Immature natural killer cell (primary cell): ENCODE measurements at regions not wholly inside any gene's neighbourhood (a gene's known extent, or its start where the extent isn't known, plus 50 kb on each side); places are given as distances from the start of the nearest gene placed in this dataset.

Experiments
- DNase-seq, 3 donors: peaks; one replicate each; pipeline ENCODE4 v3.0.0; 2022; ENCODE audit warnings: mixed read lengths in 1 of 3
- H3K27ac Mint-ChIP-seq, 6 donors: one replicate each; pipeline ENCODE4 v1.8.0; 2020; ENCODE audit warnings: mixed read lengths in 6 of 6, mild to moderate bottlenecking in 5 of 6, inconsistent platforms in 4 of 6, moderate library complexity in 3 of 6
- H3K27me3 Mint-ChIP-seq, 3 donors: one replicate each; pipeline ENCODE4 v1.8.0; 2020 to 2021; ENCODE audit warnings: low read depth in 3 of 3, mild to moderate bottlenecking in 3 of 3, mixed read lengths in 3 of 3, moderate library complexity in 3 of 3, inconsistent platforms in 1 of 3
- H3K36me3 Mint-ChIP-seq, 3 donors: one replicate each; pipeline ENCODE4 v1.8.0; 2020; ENCODE audit warnings: mixed read lengths in 3 of 3, inconsistent platforms in 2 of 3, mild to moderate bottlenecking in 2 of 3
- H3K4me1 Mint-ChIP-seq, 2 donors: one replicate each; pipeline ENCODE4 v1.8.0; 2020; ENCODE audit warnings: inconsistent platforms in 2 of 2, mild to moderate bottlenecking in 2 of 2, mixed read lengths in 2 of 2, moderate library complexity in 1 of 2
- H3K4me3 Mint-ChIP-seq, 5 donors: one replicate each; pipeline ENCODE4 v1.8.0; 2020; ENCODE audit warnings: mild to moderate bottlenecking in 5 of 5, mixed read lengths in 5 of 5, inconsistent platforms in 3 of 5, moderate library complexity in 3 of 5
- H3K9me3 Mint-ChIP-seq, 6 donors: one replicate each; pipeline ENCODE4 v1.8.0; 2020; ENCODE audit warnings: mild to moderate bottlenecking in 6 of 6, mixed read lengths in 6 of 6, inconsistent platforms in 4 of 6, moderate library complexity in 3 of 6

DNA sequence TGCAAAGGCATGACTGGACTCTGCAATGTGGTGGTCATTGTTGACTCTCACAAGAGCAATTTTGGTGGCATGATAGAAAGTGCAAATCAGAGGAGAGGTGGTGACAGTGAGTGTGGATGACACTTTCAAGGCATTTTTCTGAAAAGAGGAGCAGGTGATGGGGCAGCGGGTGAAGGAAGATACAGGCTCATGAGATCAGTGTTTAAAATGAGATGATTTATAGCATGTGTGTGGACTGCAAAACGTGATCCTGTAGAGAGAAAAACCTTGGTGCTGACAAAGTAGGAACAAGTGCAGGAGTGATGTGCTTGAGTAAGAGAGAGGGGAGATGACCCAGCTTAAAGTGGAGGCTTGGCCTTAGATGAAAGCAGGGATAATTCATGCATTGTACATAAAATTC lies 171.2 kb upstream of the PPP2R2B start:
- Mint-ChIP-seq H3K4me3 (no peak overlapping the region), H3K4me1 (no peaks in the 10 kb centered on the region), H3K9me3 (no peaks in the 10 kb centered on the region), H3K27ac (no peak overlapping the region), H3K36me3 (no peaks in the 10 kb centered on the region), H3K27me3 (peaks cover 3 to 12% (median 9%) of the 10 kb centered on the region in 3 donors)
- DNase-seq, result no peak

GRCh38 chr5:147050172-147050571 lies 171.6 kb upstream of the PPP2R2B start:
- H3K36me3 Mint-ChIP-seq, result no peaks in the 10 kb centered on the region
- no peaks in the 10 kb centered on the region for H3K9me3 Mint-ChIP-seq
- H3K4me1 Mint-ChIP-seq, result no peaks in the 10 kb centered on the region
- no peak overlapping the region for H3K27ac Mint-ChIP-seq
- no peak for DNase-seq
- H3K27me3 Mint-ChIP-seq, result peaks cover 3 to 12% (median 9%) of the 10 kb centered on the region in 3 donors
- H3K4me3 Mint-ChIP-seq, result no peak overlapping the region

DNA sequence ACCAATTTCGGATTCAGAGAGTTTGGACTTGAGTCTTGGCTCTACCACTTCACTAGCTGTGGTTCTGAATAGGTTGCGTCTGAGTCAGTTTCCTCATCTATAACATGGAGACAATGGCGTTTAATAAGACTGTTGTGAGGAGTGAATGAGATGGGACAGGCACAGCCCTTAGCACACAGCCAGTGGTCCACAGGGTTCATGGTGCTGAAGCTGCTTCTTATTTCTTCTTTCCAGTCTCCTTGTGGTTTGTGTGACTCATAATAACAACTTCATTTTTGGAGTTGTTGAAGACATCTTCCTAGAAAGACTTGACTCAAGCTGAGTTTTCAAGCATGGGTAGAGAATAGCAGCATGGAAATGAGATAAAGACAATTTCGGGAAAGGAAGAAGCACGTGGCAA lies 172.6 kb upstream of the PPP2R2B start:
- no peak for DNase-seq
- Mint-ChIP-seq H3K9me3 (no peaks in the 10 kb centered on the region), H3K27ac (no peak overlapping the region), H3K27me3 (peaks cover 3 to 10% (median 9%) of the 10 kb centered on the region in 3 donors), H3K4me3 (no peak overlapping the region), H3K36me3 (no peaks in the 10 kb centered on the region), H3K4me1 (no peaks in the 10 kb centered on the region)

- no peak for DNase-seq
- Mint-ChIP-seq H3K4me1 (no peaks in the 10 kb centered on the region), H3K27ac (no peak overlapping the region), H3K36me3 (no peaks in the 10 kb centered on the region), H3K4me3 (no peak overlapping the region), H3K27me3 (peaks cover 3 to 9% (median 9%) of the 10 kb centered on the region in 3 donors), H3K9me3 (no peaks in the 10 kb centered on the region)
These were observed 174.0 kb upstream of the PPP2R2B start for GRCh38 chr5:147052519-147052918.

DNA sequence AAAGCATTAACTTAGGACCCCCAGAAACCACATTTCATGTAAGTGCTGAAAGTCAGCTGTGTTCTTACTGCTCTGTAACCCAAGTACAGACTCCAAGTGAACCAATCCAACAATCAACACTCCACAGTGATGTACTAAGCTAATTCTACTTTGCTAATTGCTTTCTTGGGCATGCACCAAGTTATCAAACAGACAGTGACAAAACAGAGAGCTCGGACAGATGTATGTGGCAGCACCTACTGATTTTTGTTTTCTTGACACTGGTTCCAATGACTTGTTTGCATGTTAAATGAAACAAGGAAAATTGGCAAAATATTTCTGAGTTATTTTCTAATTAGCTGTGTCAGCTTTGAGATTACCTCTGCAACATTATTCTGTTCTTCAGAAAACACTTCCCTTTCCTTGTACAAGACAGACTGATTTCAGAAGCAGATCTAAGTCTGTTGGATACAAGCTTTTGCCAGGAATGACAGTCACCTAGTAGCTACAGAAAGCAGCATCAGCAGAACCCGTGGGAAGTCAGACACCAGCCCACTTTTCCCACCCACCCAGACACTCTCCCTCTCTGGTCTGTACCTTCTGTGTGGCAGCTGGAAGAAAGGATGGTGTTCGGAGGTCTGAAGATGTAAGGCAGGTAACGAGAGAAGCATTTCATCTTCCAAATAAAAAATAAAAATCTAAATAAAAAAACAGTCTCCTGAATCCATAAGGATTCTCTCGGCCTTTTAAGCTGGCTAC lies 176.7 kb upstream of the PPP2R2B start:
- Mint-ChIP-seq H3K36me3 (no peaks in the 10 kb centered on the region), H3K4me3 (no peak overlapping the region), H3K9me3 (no peaks in the 10 kb centered on the region), H3K27ac (no peak overlapping the region), H3K27me3 (peaks cover 0 to 4% (median 3%) of the 10 kb centered on the region in 3 donors), H3K4me1 (no peaks in the 10 kb centered on the region)
- DNase-seq, result no peak

- H3K9me3 Mint-ChIP-seq, result no peaks in the 10 kb centered on the region
- H3K27ac Mint-ChIP-seq, result no peak overlapping the region
These were observed 177.5 kb upstream of the PPP2R2B start for GRCh38 chr5:147055850-147056566.

DNA sequence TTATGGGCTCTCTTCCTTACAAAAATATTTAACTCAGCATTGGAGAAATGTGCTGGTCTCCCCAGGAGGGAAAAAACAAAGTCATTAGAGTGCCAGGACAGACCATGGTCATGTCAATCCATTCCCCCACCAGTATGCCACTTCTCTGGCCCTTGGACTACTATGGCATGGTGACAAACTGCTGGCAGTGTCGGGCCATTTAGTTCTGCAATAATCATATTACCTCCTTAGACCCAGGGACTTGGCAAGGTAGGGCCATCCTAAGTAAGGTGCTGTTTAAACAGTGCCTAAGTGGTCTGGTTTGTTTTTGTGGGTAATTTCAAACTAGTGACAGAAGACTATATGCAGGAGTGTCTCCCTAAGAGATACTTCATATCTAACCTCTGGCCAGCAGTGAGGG lies 177.8 kb upstream of the STK32A start:
- Mint-ChIP-seq H3K9me3 (no peaks in the 10 kb centered on the region), H3K27ac (no peak overlapping the region), H3K36me3 (no peaks in the 10 kb centered on the region), H3K4me3 (no peak overlapping the region), H3K27me3 (peaks cover 0 to 6% (median 4%) of the 10 kb centered on the region in 3 donors), H3K4me1 (no peaks in the 10 kb centered on the region)
- no peak for DNase-seq

More at GRCh38 chr5:147055850-147056566, 177.5 kb upstream of the PPP2R2B start:
- no peaks in the 10 kb centered on the region for H3K36me3 Mint-ChIP-seq
- DNase-seq, result no peak
- no peaks in the 10 kb centered on the region for H3K4me1 Mint-ChIP-seq
- H3K27me3 Mint-ChIP-seq, result peaks cover 0 to 4% (median 3%) of the 10 kb centered on the region in 3 donors
- no peak overlapping the region for H3K4me3 Mint-ChIP-seq

DNA sequence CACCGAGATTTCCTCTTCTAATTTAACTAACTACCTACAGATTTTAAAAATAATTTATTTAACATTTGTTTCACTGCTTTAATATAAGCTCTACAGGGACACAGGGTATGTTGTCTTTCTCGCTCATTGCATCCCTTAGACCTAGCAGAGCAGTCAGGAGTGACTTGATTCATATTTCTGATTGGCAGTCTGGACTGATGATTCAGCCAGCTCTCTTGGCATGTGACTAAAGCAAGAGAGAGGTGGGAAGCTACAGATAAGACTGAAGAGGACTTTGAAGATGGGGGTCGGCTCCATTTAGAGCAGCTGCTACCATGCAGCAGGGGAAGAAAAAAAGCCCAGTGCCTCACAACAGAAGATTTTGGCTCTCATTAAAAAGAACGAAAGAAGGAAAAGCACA lies 173.4 kb upstream of the STK32A start:
- Mint-ChIP-seq H3K36me3 (no peaks in the 10 kb centered on the region), H3K4me1 (peaks cover 0 to 2% of the 10 kb centered on the region in 2 donors), H3K9me3 (peaks cover 0 to 4% (median 0%) of the 10 kb centered on the region in 6 donors), H3K4me3 (no peak overlapping the region), H3K27me3 (peaks cover 0 to 3% (median 2%) of the 10 kb centered on the region in 3 donors), H3K27ac (no peak overlapping the region)
- no peak for DNase-seq

DNA sequence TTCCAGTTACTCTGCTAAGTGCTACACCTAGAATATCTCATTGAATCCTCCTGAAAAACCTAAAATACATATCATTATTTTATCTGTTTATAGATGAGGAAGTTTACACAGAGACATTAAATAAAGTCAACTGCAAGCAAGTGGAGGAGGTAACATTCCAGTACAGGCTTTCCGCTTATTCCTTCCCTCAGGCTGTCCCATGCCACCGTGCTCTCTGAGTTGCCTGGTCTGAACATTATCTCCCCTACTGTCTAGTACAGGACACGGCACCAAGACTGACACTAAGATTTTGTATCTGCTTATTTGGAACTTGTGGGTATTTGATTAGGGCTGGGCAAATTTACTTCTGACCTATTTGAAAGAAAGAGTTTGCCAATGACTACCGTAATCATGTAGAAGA lies 172.4 kb upstream of the STK32A start:
- Mint-ChIP-seq H3K36me3 (no peaks in the 10 kb centered on the region), H3K4me1 (peaks cover 0 to 2% of the 10 kb centered on the region in 2 donors), H3K27me3 (peaks cover 0 to 4% (median 3%) of the 10 kb centered on the region in 3 donors), H3K4me3 (no peak overlapping the region), H3K9me3 (peaks cover 0 to 4% (median 0%) of the 10 kb centered on the region in 6 donors), H3K27ac (no peak overlapping the region)
- DNase-seq, result no peak

- H3K27me3 Mint-ChIP-seq, result peaks cover 0 to 4% (median 3%) of the 10 kb centered on the region in 3 donors
- DNase-seq, result no peak
- no peaks in the 10 kb centered on the region for H3K36me3 Mint-ChIP-seq
- H3K9me3 Mint-ChIP-seq, result peaks cover 0 to 7% (median 0%) of the 10 kb centered on the region in 6 donors
- H3K27ac Mint-ChIP-seq, result no peak overlapping the region
- no peak overlapping the region for H3K4me3 Mint-ChIP-seq
- H3K4me1 Mint-ChIP-seq, result peaks cover 0 to 2% of the 10 kb centered on the region in 2 donors
These were observed 170.9 kb upstream of the STK32A start for GRCh38 chr5:147063943-147064342.

- peaks cover 0 to 7% (median 0%) of the 10 kb centered on the region in 6 donors for H3K9me3 Mint-ChIP-seq
- DNase-seq, result no peak
- peak overlapping the region in 1 of 5 donors; percentile 66 for H3K4me3 Mint-ChIP-seq
- no peak overlapping the region for H3K27ac Mint-ChIP-seq
- H3K27me3 Mint-ChIP-seq, result peaks cover 0 to 5% (median 4%) of the 10 kb centered on the region in 3 donors
- H3K36me3 Mint-ChIP-seq, result no peaks in the 10 kb centered on the region
- H3K4me1 Mint-ChIP-seq, result peaks cover 0 to 2% of the 10 kb centered on the region in 2 donors
These were observed 169.8 kb upstream of the STK32A start for GRCh38 chr5:147065071-147065470.

GRCh38 chr5:147068998-147069397 lies 165.8 kb upstream of the STK32A start:
- H3K9me3 Mint-ChIP-seq, result peaks cover 0 to 9% (median 0%) of the 10 kb centered on the region in 6 donors
- H3K36me3 Mint-ChIP-seq, result no peaks in the 10 kb centered on the region
- H3K27me3 Mint-ChIP-seq, result peaks cover 1 to 12% (median 5%) of the 10 kb centered on the region in 3 donors
- H3K4me1 Mint-ChIP-seq, result peaks cover 0 to 2% of the 10 kb centered on the region in 2 donors
- H3K4me3 Mint-ChIP-seq, result no peak overlapping the region
- no peak for DNase-seq
- no peak overlapping the region for H3K27ac Mint-ChIP-seq

DNA sequence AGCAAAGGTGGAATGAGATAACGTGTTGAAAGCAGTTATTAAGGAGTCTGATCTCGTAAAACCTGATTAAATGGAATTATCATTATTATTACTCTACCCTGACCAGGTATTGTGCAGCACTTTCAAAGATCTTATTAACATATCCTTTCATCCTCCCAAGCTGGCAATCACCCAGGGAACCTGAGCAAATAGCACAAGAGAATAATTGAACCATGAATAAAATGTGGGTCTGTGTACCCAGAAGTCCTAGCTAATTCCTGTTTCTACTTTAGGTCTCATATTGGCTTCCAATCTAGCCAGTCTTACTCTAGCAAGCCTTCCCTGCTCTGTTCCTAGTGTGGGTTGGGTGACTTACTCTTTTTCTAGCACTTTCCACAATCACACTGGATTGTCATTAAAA lies 162.2 kb upstream of the STK32A start:
- no peak overlapping the region for H3K27ac Mint-ChIP-seq
- DNase-seq, result no peak
- H3K36me3 Mint-ChIP-seq, result no peaks in the 10 kb centered on the region
- no peak overlapping the region for H3K4me3 Mint-ChIP-seq
- H3K27me3 Mint-ChIP-seq, result peaks cover 1 to 8% (median 8%) of the 10 kb centered on the region in 3 donors
- no peaks in the 10 kb centered on the region for H3K4me1 Mint-ChIP-seq
- H3K9me3 Mint-ChIP-seq, result peaks cover 0 to 3% (median 0%) of the 10 kb centered on the region in 6 donors

DNA sequence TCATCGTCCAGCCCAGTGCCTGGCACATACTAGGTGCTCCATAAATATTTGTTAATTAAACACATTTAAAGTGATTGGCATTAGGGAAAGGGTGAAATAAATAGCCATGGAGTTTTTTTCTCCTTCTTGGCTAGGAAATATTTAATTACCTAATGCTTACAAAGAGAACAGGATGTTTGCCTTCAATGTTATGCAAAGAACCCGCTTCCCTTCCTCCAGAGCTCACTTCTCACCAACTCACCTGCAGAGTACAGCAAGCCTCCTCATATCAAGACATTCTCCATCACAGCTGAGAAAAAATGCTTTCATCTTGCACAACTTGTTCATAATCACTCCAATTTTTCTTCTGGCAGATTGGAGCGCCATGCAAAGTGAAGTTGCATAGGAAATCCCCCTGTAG lies 161.7 kb upstream of the STK32A start:
- H3K9me3 Mint-ChIP-seq, result peaks cover 0 to 2% (median 0%) of the 10 kb centered on the region in 6 donors
- H3K36me3 Mint-ChIP-seq, result no peaks in the 10 kb centered on the region
- H3K4me1 Mint-ChIP-seq, result no peaks in the 10 kb centered on the region
- no peak for DNase-seq
- peaks cover 1 to 8% (median 8%) of the 10 kb centered on the region in 3 donors for H3K27me3 Mint-ChIP-seq
- no peak overlapping the region for H3K27ac Mint-ChIP-seq
- H3K4me3 Mint-ChIP-seq, result no peak overlapping the region
